Mesendoderm (in vitro differentiated cells): ENCODE measurements at regions not wholly inside any gene's neighbourhood (a gene's known extent, or its start where the extent isn't known, plus 50 kb on each side); places are given as distances from the start of the nearest gene placed in this dataset.

Experiments used
- DNase-seq: peaks from one replicate; pipeline ENCODE4 v3.0.0; 2013
- H2AK5ac ChIP-seq: 2 replicates; pipeline ENCODE4 v1.6.1; 2013; ENCODE audit warnings: low read length, inconsistent platforms
- H2BK120ac ChIP-seq: 2 replicates; pipeline ENCODE4 v1.6.1; 2013; ENCODE audit warnings: low read depth, mild to moderate bottlenecking, low read length, moderate library complexity, mixed read lengths
- H2BK15ac ChIP-seq: replicated peaks from 2 replicates; pipeline ENCODE4 v1.6.1; 2013; ENCODE audit warnings: low read depth, mild to moderate bottlenecking, moderate library complexity
- H2BK5ac ChIP-seq: 2 replicates; pipeline ENCODE4 v1.6.1; 2013; ENCODE audit warnings: low read length, inconsistent platforms
- H3K18ac ChIP-seq: 2 replicates; pipeline ENCODE4 v1.6.1; 2013; ENCODE audit warnings: mild to moderate bottlenecking, low read length, mixed read lengths
- H3K23ac ChIP-seq: one replicate; pipeline ENCODE4 v1.6.1; 2013; ENCODE audit warnings: low read length
- H3K27ac ChIP-seq: 2 replicates; pipeline ENCODE4 v1.5.1; 2013; ENCODE audit warnings: low read depth, mild to moderate bottlenecking, inconsistent platforms, low read length, moderate library complexity
- H3K27me3 ChIP-seq: 2 replicates; pipeline ENCODE4 v1.6.1; 2013; ENCODE audit warnings: low read length, control low read depth, mild to moderate bottlenecking, inconsistent platforms; ENCODE audit not compliant: insufficient read depth, poor library complexity
- H3K36me3 ChIP-seq: 2 replicates; pipeline ENCODE4 v1.6.1; 2013; ENCODE audit warnings: low read length, inconsistent platforms; ENCODE audit not compliant: control insufficient read depth, insufficient read depth
- H3K4ac ChIP-seq: one replicate; pipeline ENCODE4 v1.6.1; 2013; ENCODE audit warnings: low read depth, mild to moderate bottlenecking, low read length, moderate library complexity
- H3K4me1 ChIP-seq: 2 replicates; pipeline ENCODE4 v1.6.1; 2013; ENCODE audit warnings: low read depth, low read length, inconsistent platforms; ENCODE audit not compliant: control insufficient read depth
- H3K4me2 ChIP-seq: 2 replicates; pipeline ENCODE4 v1.6.1; 2013; ENCODE audit warnings: low read length
- H3K4me3 ChIP-seq: 2 replicates; pipeline ENCODE4 v1.5.1; 2013; ENCODE audit warnings: mild to moderate bottlenecking, low read length
- H3K56ac ChIP-seq: one replicate; pipeline ENCODE4 v1.6.1; 2013; ENCODE audit warnings: low read length
- H3K79me1 ChIP-seq: 2 replicates; pipeline ENCODE4 v1.6.1; 2013; ENCODE audit warnings: low read length, inconsistent platforms
- H3K79me2 ChIP-seq: 2 replicates; pipeline ENCODE4 v1.6.1; 2013; ENCODE audit warnings: mild to moderate bottlenecking, low read length; ENCODE audit not compliant: control insufficient read depth, insufficient read depth
- H3K9ac ChIP-seq: 2 replicates; pipeline ENCODE4 v1.6.1; 2013; ENCODE audit warnings: low read length, inconsistent platforms
- H4K5ac ChIP-seq: one replicate; pipeline ENCODE4 v1.6.1; 2013; ENCODE audit warnings: low read length
- H4K8ac ChIP-seq: one replicate; pipeline ENCODE4 v1.6.1; 2013; ENCODE audit warnings: low read depth, mild to moderate bottlenecking, control low read depth, low read length, moderate library complexity
- WGBS: extraction: QIAGEN DNeasy Blood & Tissue Kit; methylation state at CpG from one replicate; pipeline ENCODE4 v1.1.7; 2013; ENCODE audit warnings: low lambda C conversion rate, missing lambda C conversion rate; ENCODE audit not compliant: insufficient coverage; ENCODE audit errors: extremely low coverage; 5-methylcytosine and 5-hydroxymethylcytosine counted together

GRCh38 chrX:77160301-77160700 is 286.9 kb upstream of the FGF16 start:
- Histone ChIP-seq H3K27me3 (no peaks in the 10 kb centered on the region), H2BK5ac (no peak overlapping the region), H3K4ac (no peak overlapping the region), H4K8ac (no peak overlapping the region), H3K79me1 (no peaks in the 10 kb centered on the region), H4K5ac (no peak overlapping the region), H3K36me3 (no peaks in the 10 kb centered on the region), H3K27ac (no peak overlapping the region), H3K4me2 (no peak overlapping the region), H3K18ac (no peak overlapping the region), H3K4me3 (no peak overlapping the region), H3K9ac (no peak overlapping the region), H2BK120ac (no peak overlapping the region), H2BK15ac (no peak overlapping the region), H3K4me1 (no peaks in the 10 kb centered on the region), H3K56ac (no peak overlapping the region), H3K23ac (no peak overlapping the region), H2AK5ac (no peak overlapping the region), H3K79me2 (no peaks in the 10 kb centered on the region)
- WGBS = no CpG with 5 or more reads among the region's 2 CpGs
- DNase-seq = peak; percentile 24

- Histone ChIP-seq H3K4ac (no peak overlapping the region), H3K56ac (no peak overlapping the region), H3K4me1 (no peaks in the 10 kb centered on the region), H3K9ac (no peak overlapping the region), H3K79me1 (no peaks in the 10 kb centered on the region), H3K23ac (no peak overlapping the region), H3K27me3 (no peaks in the 10 kb centered on the region), H3K79me2 (no peaks in the 10 kb centered on the region), H2AK5ac (no peak overlapping the region), H3K18ac (no peak overlapping the region), H3K27ac (no peak overlapping the region), H3K4me3 (no peak overlapping the region), H2BK15ac (no peak overlapping the region), H2BK120ac (no peak overlapping the region), H4K8ac (no peak overlapping the region), H4K5ac (no peak overlapping the region), H3K4me2 (no peak overlapping the region), H2BK5ac (no peak overlapping the region), H3K36me3 (no peaks in the 10 kb centered on the region)
- no CpG with 5 or more reads among the region's 1 CpG for WGBS
- no peak for DNase-seq
Measured at GRCh38 chrX:77162777-77163176, 284.4 kb upstream of the FGF16 start.

GRCh38 chrX:77167993-77168392 is 279.2 kb upstream of the FGF16 start:
- no peaks in the 10 kb centered on the region for H3K79me2 ChIP-seq
- no peaks in the 10 kb centered on the region for H3K4me1 ChIP-seq
- no peak overlapping the region for H2BK5ac ChIP-seq
- H4K5ac ChIP-seq = no peak overlapping the region
- H3K56ac ChIP-seq = no peak overlapping the region
- H3K4me3 ChIP-seq = no peak overlapping the region
- no peak overlapping the region for H2BK120ac ChIP-seq
- no peak overlapping the region for H3K9ac ChIP-seq
- no peak overlapping the region for H3K27ac ChIP-seq
- H2BK15ac ChIP-seq = no peak overlapping the region
- no peak overlapping the region for H3K4ac ChIP-seq
- no peak overlapping the region for H4K8ac ChIP-seq
- H3K18ac ChIP-seq = no peak overlapping the region
- H3K23ac ChIP-seq = no peak overlapping the region
- no CpG with 5 or more reads among the region's 1 CpG for WGBS
- no peaks in the 10 kb centered on the region for H3K36me3 ChIP-seq
- H3K79me1 ChIP-seq = no peaks in the 10 kb centered on the region
- no peak overlapping the region for H3K4me2 ChIP-seq
- no peak overlapping the region for H2AK5ac ChIP-seq
- no peaks in the 10 kb centered on the region for H3K27me3 ChIP-seq
- DNase-seq = no peak

- Histone ChIP-seq H3K56ac (no peak overlapping the region), H3K9ac (no peak overlapping the region), H3K4ac (no peak overlapping the region), H3K36me3 (no peaks in the 10 kb centered on the region), H4K5ac (no peak overlapping the region), H3K18ac (no peak overlapping the region), H2AK5ac (no peak overlapping the region), H3K4me1 (no peaks in the 10 kb centered on the region), H2BK15ac (no peak overlapping the region), H4K8ac (no peak overlapping the region), H3K27me3 (no peaks in the 10 kb centered on the region), H3K27ac (no peak overlapping the region), H3K4me2 (no peak overlapping the region), H3K79me2 (no peaks in the 10 kb centered on the region), H3K23ac (no peak overlapping the region), H3K4me3 (no peak overlapping the region), H2BK120ac (no peak overlapping the region), H3K79me1 (no peaks in the 10 kb centered on the region), H2BK5ac (no peak overlapping the region)
- WGBS = no CpG with 5 or more reads among the region's 2 CpGs
- DNase-seq = peak; percentile 0
Measured at GRCh38 chrX:77174680-77175519, 272.3 kb upstream of the FGF16 start.

- Histone ChIP-seq H3K4me2 (no peak overlapping the region), H3K18ac (no peak overlapping the region), H3K4me1 (no peaks in the 10 kb centered on the region), H2BK5ac (no peak overlapping the region), H2AK5ac (no peak overlapping the region), H3K27me3 (no peaks in the 10 kb centered on the region), H3K4ac (no peak overlapping the region), H3K4me3 (no peak overlapping the region), H4K5ac (no peak overlapping the region), H4K8ac (no peak overlapping the region), H3K27ac (no peak overlapping the region), H3K79me2 (no peaks in the 10 kb centered on the region), H3K79me1 (no peaks in the 10 kb centered on the region), H2BK15ac (no peak overlapping the region), H3K23ac (no peak overlapping the region), H3K36me3 (no peaks in the 10 kb centered on the region), H3K9ac (no peak overlapping the region), H2BK120ac (no peak overlapping the region), H3K56ac (no peak overlapping the region)
- WGBS = no CpG with 5 or more reads among the region's 4 CpGs
- DNase-seq = no peak
Measured at GRCh38 chrX:77200663-77201062, 246.5 kb upstream of the FGF16 start.

GRCh38 chrX:77223046-77223445 is 224.1 kb upstream of the FGF16 start:
- no CpG with 5 or more reads among the region's 8 CpGs for WGBS
- H4K5ac ChIP-seq = no peak overlapping the region

More at GRCh38 chrX:77223046-77223445, 224.1 kb upstream of the FGF16 start:
- Histone ChIP-seq H2AK5ac (no peak overlapping the region), H2BK5ac (no peak overlapping the region), H2BK15ac (no peak overlapping the region), H4K8ac (no peak overlapping the region), H3K9ac (no peak overlapping the region), H2BK120ac (no peak overlapping the region), H3K18ac (no peak overlapping the region), H3K4me3 (no peak overlapping the region), H3K4ac (no peak overlapping the region), H3K27me3 (no peaks in the 10 kb centered on the region), H3K4me2 (no peak overlapping the region), H3K56ac (no peak overlapping the region), H3K27ac (no peak overlapping the region), H3K36me3 (no peaks in the 10 kb centered on the region), H3K4me1 (no peaks in the 10 kb centered on the region), H3K79me2 (no peaks in the 10 kb centered on the region), H3K23ac (no peak overlapping the region), H3K79me1 (no peaks in the 10 kb centered on the region)
- peak; percentile 87 for DNase-seq
